NCI-H146 treated with DMSO at 0.1 percent for 48 hours (cell line): ENCODE measurements at regions not wholly inside any gene's neighbourhood (a gene's known extent, or its start where the extent isn't known, plus 50 kb on each side); places are given as distances from the start of the nearest gene placed in this dataset.
"Not testable (repeated sequence)": the region's sequence is repeated elsewhere in the genome, so short reads cannot be mapped to it uniquely, and the experiment has no call there.

Experiments used
- DNase-seq: peaks from one replicate; lab custom pipeline; 2025; ENCODE audit not compliant: unreplicated experiment; lab: John Stamatoyannopoulos, UW

DNA sequence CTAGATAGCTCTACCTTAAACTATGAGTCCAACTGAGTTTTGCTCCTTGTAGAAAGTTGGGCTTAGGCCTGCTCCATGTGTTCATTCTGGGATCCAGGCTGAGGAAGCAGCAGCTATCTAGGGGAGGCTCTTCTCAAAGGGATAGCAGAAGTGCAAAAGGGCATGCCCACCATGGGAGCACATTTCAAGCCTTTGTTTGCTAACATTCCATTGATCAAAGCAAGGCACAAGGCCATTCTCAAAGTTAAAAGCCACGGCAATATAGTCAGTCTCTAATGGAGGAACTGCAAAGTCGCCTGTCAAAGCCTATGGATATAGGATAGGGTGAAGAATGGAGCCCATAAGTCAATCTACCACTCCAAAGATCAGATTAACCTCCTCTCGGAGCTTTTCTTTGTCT lies 488.1 kb upstream of the ARX start:
- DNase-seq = no peak

DNA sequence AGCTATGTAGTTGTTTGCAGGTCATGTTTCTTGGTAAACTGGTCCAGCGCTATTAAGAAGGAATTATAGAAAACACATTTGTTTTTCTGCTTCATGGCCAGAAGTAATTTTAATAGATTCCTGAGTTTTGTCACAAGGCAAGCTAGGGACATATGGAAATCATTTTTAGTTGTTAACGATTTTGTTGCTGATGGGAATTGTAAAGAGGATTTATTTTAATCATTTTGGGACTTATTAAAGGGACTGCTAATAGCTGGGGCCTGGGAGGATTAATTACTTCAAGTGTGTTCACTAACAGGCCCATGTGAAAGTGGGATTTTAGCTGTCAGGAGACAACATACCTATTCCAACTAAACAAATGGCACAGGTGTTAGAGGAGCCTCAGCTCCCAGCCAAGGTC lies 492.0 kb upstream of the ARX start:
- DNase-seq = no peak

DNA sequence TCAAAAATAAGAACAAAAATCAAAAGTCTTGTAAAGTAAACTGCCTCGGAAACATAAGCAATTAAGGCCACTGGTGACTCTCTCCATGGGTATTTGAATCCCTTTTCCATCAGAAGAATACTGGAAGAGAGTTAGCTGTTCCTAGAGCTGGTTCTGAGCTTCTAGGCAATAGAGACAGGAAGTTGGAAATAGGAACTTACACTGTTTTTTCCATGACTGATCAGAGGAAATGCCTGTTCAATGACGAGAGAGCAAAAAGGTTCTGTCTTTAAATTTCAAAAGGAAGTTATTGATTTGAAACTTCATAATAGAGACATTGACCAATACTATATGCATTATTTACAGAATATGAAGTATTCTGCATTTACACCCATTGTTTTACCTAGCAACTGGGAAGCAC lies 503.5 kb upstream of the ARX start:
- DNase-seq = no peak

DNA sequence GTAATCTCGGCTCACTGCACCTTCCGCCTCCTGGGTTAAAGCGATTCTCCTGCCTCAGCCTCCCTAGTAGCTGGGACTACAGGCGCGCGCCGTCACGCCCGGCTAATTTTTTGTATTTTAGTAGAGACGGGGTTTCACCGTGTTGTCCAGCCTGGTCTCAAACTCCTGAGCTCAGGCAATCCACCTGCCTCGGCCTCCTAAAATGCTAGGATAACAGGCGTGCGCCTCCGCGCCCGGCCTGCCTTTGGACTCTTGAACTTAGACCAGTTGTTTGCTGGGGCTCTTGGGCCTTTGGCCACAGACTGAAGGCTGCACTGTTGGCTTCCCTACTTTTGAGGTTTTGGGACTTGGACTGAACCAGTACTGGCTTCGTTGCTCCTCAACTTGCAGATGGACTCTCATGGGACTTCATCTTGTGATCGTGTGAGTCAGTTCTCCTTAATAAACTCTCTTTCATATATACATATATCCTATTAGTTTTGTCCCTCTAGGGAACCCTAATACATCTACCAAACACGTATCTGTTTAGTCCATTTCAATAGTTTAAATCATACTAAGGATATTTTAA lies 506.8 kb upstream of the ARX start:
- not testable (repeated sequence) for DNase-seq

DNA sequence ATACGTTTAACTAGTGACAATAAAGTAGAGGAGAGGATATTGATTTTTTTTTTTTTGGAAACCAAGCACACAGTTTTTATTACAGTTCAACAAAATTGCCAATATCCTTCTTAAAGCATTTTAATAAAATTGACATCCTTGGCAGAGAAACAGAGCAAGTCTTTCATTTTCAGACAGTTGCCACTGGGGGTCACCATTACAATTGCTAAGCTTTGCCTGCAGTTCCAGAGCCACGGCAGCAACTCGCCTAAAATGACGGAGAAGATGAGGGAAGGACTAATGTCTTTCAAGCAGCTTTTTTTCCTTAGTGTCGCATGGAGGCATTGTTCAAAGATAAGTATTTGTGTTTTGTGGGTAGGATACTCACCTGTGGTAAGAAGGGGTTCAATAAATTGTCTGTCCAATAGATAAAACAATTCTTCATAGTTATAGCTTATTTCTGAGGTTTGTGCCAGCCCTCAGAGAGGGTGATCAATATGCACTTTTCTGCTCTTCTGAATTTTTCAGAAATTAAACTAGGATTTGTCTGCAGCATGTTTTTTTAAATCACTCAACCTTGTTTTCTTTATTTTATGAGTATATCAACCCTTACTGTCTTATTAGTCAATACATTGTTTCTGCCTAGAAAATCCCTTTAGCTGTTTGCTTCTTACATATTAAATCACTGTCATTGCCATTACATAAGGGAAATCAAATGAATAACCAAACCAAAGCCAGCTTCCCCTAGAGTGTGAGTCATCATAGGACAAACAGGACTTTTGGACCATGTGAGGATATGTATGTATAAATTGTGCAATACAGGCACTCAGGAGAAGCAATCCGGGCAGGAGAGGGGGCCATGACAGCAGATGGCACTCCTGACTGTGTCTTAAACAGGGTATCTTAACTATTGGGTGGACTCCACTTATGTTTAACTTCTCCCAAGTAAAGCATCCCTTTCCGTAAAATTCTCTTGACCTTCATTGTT lies 508.1 kb upstream of the ARX start:
- DNase-seq = peak; percentile 6

DNA sequence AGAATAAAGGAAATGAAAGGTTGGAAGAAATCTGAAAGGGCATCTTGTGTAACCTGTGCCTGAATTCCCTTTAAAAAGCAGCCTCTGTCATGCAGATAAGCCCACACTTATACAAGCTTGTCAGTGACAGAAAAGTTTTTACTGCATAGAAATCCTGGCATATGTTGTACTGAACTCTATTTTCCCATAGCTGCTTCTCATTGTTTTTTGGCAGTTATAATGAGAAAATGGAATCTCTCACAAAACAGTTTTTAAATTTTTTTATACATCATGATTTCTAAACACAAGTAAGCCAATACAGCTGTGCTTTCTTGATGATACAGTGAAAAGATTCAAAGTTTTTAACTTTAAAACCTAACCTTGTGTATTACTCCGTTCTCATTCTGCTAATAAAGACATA lies 511.4 kb upstream of the ARX start:
- no peak for DNase-seq

DNA sequence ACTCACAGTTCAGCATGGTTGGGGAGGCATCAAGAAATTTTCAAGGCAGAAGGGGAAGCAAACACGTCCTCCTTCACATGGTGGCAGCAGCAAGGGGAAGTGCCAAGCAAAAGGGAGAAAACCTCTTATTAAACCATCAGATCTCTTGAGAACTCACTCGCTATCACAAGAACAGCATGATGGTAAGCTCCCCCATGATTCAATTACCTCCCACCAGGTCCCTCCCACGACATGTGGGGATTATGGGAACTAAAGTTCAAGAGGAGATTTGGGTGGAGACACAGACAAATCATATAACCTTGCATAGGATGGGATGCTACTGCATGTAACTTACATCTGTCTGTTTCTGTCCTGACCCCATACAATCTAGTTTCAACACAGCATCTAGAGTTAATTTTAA lies 511.8 kb upstream of the ARX start:
- DNase-seq = no peak

DNA sequence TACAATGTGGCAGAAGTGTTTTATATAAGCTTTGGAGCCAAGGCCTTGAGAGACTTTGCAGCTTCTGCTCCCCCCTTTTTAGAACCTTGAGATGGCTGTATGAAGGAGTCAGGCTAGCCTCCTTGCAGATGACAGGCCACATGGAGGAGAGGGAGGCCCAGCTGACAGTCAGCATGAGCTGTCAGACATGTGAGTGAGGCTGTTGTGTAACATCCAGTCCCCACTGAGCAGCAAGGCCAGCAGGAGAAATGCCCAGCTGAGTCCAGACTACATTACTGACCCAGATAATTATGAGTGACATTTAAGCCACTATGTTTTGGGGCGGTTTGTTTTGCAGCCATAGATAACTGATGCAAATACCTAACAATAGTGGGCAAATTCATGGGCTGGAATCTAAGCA lies 515.3 kb upstream of the ARX start:
- DNase-seq = no peak

DNA sequence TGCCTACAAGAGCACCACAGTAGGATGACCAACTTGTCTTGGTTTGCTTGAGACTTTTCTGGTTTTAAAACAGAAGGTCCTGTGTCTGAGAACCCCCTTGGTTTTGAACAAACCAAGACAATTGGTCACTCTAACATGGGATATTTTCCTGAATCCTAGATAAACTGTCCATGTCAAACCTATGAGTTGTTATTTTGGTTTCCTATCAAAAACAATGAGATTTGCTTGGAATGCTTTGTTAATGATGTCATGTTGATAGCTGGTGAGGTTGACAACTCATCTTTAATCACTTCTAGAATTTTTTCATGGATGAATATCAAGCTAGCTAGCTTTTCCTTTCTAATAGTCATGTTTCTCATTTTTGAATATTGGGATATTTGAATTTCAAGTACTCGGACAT lies 518.3 kb upstream of the ARX start:
- no peak for DNase-seq

DNA sequence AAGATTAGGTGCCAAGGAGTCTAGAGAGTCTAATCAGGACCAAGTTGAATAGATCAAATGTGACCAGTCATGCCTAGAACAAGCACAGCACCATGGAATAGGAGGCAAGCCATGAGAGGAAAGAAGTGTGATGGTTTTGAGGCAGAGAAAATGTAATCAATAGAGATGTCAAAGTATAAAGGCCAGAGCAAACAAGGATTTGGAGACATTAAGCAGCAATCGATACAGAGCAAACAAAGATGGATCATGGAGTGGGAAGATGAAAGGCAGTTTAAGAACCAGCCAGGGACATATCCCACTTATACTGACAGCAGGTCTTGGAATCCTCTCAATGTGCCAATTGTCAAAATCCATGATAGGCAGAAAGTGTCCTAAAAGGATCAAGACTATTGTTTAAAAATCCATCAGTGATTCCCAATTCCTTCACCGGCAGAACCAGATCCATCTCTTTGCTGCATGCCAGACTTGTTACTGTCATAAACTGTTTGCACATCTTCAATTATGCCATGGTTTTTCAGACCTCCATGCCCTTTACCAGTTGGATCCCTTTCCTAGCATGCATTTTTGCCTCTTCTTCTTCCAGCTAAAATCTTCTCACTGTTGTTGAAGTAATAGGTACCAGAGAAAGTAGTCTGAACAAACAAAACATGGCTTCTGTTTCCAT lies 520.7 kb upstream of the ARX start:
- peak; percentile 38 for DNase-seq

DNA sequence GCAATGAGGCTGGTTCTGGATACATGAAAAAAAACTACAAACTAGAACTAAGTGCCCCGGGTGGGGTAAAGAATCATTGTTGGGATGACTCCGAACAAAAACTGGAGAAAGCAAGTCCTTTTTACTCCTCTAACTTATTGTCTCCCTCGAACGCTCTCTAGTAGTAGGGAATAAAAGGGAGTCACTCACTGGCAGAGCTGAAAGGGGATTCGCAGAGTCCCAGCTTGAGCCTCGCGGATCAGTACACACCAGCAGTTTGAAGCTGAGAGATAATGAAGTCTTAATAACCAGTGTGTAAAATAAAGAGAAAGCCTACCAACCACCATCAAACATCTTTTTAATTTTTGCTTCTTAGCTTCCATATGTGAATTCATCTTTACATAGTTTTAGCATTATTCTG lies 521.9 kb upstream of the ARX start:
- no peak for DNase-seq

DNA sequence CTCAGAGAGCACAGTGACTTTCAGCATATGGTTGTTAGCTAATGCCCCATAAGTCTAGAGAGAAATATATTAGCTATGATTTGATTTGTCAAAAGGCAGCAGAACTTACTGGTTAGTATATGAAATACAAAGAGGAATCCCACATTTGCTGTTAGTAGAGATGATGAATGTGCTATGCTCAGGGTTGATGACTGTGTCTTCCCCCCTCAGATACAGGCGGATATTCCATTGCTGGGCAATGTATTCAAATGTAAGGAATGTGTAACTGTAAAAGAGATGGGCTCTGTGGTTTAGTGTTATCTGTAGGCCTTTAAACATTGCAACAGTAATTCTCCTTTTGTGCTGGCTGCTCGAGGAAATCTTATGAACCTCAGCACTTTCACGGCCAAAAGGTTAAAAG lies 528.9 kb upstream of the ARX start:
- DNase-seq = no peak

DNA sequence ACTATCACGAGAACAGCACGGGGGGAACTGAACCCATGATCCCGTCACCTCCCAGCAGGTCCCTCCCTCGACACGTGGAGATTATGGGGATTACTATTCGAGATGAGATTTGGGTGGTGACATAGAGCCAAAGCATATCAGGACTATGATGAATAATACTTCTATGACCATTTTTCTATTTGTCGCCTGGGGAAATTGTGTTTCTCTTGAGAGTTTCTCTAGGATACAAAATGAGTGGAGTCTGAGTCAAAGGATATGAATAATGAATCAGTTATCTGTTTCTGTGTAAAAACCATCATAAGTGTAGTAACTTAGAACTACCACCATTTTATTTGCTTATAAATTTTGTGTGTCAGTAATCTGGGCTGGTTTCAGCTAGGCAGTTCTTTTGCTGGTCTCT lies 533.0 kb upstream of the ARX start:
- DNase-seq = no peak

DNA sequence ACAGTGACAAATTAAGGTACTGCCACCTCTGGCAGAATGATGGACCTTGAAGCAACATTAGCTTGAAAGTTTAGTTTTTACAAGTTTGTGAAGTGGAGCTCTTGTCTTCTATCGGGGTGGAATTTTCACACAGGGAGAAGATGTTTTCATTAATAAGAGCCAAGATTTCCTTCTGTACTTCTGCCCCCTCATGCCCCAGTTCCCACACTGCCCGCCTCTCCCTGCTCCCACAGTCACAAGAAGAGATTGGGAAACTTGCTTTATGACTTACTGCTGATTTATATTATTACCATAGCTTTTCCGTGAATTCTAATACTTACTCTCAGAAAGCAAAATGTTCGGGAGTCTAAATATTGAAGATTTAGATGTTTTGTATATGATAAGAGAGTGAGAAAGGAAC lies 539.8 kb upstream of the ARX start:
- no peak for DNase-seq

DNA sequence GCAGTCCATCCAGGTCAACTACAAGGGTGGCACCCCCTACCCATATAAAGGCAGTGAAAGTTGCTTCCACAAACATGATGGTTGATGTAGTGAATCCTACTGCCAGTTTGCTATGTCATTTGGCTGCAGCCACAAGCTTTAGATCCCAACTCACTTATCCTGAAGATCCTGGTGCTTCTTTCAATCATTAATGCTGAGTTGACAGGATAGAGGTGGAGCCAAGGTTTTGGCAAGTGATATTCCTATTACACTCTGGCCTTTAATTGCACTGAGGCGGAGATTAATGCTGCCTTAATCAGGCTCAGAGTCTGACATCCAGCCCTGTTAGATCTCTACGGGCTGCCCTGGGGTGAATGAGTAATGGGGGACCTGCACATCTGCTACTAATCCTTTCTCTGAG lies 542.4 kb upstream of the ARX start:
- DNase-seq = no peak

DNA sequence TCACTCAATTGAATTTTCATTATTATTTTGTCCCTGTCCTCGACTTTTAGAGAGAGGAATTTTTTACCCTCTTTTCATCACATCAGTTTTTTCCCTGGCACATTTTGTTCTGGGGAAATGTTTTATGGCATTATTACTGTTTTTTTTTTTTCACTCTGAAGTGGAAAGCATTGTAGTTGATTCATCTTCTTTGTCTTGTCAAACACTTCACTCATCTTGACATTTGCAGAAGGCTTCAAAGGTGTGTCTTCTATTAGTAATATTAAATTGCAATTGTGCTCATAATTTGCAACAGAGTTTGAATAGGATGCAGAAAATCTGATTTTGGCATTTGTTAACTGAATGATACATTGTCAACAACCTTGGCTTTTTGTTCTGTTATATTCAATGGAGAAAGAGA lies 545.4 kb upstream of the ARX start:
- DNase-seq = no peak

DNA sequence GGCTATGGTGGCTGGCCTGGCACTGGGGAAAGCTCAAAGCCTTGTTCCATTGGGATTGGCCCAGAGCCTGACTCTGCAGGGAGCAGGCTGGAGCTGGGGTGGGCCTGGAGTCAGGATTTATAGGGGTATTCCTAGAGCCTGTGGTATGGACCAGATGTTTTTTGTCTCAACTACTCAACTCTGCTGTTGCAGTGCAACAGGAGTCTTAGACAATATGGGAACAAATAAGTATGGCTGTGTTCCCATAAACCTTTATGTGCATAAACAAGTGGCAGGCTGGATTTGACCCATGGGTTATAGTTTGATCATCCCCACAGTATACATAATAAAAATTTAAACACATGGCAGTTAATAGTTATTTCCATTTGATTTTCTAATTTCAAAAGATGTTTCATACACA lies 557.9 kb upstream of the ARX start:
- no peak for DNase-seq

DNA sequence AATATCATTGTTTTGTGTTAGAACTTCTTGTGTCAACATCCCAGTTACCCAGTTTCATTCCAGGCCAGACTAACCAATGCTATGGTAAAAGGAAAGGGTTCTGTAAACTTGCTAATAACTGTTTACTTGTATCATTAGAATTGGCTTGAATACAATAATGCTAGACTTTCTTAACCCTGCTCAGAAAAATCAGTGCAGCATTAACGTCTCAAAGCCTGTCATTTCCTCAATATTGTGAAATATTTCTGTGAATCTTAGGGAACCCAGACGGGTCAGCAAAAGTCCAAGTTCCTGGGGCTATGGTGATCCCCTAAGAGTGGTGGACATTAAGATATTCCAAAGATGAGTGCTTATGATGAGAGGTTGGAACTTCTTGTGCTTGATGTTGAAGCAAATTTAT lies 541.2 kb upstream of the MAGEB18 start:
- DNase-seq = no peak

DNA sequence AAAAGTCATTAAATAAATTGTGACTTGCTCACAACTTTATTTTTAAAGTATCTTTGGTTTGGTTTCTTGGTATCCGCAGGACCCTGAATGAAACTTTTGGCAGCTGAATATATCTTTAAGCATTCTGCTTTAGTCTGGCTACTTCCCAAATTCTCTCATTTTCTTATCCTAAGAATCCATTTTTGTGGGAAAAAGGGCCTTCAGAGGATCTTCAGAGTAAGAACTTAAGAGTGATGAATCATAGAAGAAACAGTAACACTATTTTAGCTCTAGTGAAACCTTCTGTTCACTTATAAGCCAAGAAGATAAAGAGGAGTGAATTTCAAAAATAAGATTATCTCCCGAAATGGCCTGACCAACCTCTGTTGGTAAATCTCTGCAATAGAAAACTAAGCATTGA lies 540.6 kb upstream of the MAGEB18 start:
- DNase-seq = no peak

DNA sequence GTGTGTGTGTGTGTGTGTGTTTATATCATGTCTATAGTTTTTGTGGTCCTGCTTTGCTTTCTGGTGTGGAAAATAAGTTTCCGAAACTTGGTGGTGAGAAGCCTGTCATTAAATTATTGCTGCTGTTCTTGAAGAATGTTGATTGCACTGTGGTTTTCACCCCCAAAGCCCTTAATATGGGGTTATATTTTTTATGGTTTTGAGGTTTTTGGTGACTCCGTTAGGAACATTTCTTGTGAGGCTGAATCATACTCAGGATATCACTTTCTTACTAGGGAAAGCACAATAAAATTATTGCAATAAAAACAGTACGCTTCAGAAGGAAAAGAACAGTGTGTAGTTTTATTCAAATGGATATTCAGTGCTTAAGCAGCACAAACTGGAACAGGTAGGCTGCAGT lies 539.1 kb upstream of the MAGEB18 start:
- no peak for DNase-seq

DNA sequence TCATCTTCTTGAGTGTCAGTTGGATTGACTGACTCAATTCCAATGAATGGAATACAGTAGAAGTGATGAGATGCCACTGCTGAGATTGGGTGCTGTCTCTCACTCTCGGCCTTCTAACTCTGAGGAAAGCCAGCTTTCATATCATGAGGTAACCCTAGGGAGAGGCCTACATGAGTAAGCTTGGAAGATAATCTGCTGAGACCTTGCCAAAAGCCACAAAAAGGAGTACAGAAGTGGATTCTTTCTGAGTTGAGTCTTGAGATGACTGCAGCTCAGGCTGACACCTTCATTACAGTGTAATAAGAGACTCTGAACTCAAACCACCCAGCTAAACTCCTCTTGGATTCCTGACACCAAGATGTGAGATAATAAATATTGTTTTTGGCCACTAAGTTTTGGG lies 537.4 kb upstream of the MAGEB18 start:
- no peak for DNase-seq

DNA sequence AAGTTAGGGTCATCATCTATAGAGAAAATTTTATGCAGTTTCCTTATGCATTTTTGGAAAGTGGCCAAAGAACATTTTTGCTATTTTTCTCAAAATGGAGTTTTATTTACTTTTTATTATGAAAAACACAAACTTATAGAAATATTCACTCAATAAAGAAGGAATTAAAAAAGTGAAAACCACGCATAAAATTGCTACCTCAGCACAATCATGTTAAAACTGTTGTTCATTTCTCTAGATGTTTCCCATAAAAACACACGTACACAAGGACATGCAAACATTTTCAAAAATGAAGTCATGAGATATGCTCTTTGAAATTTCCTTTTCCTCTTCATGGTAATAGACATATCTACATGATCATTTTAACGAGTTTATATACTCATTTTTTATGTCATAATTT lies 536.8 kb upstream of the MAGEB18 start:
- no peak for DNase-seq
